DMS114 treated with DMSO at 0.1 percent for 48 hours (cell line): ENCODE measurements at regions not wholly inside any gene's neighbourhood (a gene's known extent, or its start where the extent isn't known, plus 50 kb on each side); places are given as distances from the start of the nearest gene placed in this dataset.
A peak's percentile ranks its signal among the peaks of the same experiment; 100 is the strongest.
"Not testable (repeated sequence)": the region's sequence is repeated elsewhere in the genome, so short reads cannot be mapped to it uniquely, and the experiment has no call there.

ENCODE experiments used
- DNase-seq: peaks from one replicate; lab custom pipeline; 2025; ENCODE audit not compliant: unreplicated experiment; lab: John Stamatoyannopoulos, UW

GRCh38 chr3:139095803-139096466 is 51.2 kb upstream of the PRR23C start:
- DNase-seq = no peak

DNA sequence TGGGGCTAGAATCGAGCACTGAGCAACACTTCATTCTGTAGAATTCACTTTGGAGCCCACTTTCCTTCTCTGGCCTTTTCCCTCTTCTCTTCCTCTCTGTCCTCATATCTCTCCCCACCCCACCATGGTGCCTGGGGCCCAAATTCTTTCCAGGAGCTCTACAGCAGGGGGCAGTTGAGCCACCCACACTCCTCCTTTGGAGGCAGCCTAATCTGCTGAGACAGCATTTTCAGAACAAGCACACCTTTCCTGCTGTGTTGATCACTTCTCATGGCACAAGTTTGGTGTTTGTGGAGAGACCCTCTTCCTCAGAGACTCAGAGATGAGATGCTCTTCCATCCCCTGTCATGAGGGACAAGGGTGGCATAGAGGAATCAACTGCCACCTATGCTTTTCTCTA is 52.0 kb upstream of the PRR23C start:
- DNase-seq = no peak

DNA sequence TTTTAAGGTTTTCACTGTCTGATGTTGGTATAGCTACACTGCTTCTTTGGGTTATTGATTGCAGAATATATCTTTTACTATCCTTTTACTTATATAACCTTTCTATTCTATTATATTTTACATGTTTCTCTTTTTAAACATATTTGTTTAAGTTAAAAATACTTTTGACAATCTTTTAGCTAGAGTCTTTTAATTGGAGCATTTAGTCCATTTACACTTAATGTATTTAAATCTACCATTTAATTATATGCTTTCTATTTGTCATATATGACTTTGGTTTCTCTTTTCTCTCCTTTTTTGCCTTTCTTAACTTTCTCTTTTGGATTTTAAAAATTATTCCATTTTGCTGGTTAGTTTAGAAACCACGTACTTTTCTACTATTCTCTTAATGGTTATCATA is 53.7 kb upstream of the PRR23C start:
- no peak for DNase-seq

DNA sequence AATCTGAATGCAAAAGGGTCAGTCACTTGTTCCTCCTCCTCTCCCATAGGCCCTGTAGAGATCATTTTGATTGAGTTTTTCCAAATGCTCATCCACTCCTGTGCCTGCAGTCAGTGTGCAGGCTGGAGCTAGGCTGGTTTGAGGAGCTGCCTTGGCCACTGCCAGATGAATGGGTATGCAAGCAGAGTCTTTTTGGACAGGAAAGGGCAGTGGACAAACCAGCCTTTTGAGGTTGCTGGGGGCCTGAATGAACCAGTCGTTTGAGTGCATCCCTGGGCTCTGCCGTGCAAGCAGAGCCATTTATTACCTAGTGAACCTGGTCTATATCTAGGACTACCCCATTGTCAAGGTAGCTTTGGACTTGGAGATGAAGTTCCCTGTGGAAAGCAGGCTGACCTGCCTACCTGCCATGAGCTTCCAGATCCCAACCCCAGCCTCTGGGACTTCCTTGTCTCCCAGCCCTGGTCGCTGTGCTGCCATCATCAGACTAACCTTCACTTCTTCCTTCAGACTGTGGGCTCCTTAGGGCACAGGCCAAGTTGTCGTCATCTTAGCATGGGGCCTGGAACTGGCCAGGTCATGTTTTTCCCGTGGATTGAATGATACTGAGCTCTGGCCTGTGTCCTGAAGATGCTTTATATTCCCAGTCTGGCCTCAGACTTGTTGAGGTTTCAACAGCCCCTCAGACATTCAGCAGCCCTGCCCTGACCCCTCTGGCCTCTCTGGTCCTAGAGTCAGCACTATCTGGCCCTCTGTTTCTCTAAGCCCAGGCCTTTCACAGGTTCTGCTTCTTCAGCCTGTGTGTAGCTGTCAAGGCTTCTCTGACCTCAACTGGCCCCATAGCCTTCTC is 55.5 kb upstream of the PRR23C start:
- DNase-seq = no peak

GRCh38 chr3:139100821-139101220 is 56.1 kb upstream of the PRR23C start:
- DNase-seq = no peak

DNA sequence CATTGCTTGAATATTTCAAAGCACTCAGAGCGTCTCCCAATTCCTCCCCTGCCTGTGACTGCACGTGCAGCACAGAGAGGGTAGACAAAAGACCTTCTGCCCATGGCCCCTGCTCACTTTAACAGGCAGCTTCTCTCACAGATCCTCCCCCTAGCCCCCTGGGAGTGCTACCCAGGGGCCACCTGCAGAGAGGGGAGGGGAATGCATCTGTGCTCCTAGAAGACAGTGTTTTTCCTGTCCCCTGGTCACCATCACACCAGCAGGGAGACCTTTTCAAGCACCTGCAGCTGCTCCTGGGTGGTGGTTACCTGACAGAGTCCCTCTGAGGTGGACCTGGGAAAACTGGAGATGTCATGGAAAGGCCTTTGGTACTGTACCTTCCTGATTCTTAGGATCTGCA is 56.7 kb upstream of the PRR23C start:
- DNase-seq = no peak

- no peak for DNase-seq
Measured at GRCh38 chr3:139103484-139103883, 58.8 kb upstream of the PRR23C start.

DNA sequence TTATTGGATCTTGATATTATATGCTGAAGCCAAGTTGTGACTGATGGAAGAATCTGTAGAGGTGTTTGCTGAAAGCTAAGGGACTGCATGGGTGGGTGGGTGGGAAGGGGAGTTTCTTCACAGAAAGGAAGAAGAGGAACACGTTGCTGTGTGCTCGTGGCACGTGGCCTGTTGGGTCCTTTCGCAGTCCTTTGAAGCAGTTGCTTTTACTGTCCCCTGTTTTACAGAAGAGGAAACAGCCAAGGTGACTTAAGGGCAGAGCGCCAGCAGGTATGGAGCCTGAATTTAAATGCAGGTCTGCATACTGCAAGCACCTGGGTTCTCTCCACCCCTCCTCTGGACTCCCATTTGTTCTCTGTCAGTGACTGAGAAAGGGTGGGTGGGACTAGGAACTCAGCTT is 59.4 kb upstream of the PRR23C start:
- DNase-seq = no peak

GRCh38 chr3:139105154-139105702 is 60.5 kb upstream of the PRR23C start:
- no peak for DNase-seq

DNA sequence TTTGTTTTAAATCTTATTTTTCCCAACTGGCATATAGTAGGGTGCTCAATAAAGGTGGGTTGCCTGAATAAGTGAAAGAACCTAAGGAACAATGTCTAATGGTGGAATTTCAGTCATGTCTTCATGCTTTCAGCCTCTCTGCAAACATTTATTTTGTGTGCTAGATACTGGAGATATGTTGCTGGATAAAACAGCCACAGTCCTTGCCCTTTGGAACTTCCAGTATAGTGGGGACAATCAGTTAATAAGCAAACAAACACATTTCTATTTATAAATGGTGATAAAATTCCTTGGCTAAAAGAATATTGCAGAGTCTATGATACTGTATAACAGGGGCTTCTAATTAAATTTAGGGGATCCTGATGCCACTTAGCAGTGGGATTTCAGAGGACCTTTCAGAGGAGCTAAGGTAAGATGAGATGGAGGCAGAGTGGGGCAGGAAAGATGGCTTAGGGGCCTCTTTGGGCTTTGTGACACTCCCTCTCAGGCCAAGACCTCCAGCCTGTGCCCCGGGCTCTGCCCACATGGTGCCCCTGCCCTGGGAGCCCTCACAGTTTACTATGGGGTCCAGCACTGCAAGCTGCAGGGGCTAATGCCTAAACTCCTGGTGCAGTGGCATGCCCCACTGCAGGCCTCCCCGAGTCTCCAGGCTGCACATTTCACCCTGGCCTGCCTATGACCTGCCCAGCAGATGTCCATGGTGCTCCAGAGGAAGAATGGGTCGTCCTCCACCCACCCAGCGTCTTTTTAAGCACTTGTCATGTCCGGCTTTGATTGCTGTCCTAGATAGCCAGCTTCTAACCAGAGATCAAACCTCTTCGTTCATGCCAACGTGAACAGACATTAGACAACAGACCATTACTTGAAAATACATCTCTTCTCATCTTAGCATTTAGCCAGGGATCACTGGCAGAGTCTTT is 61.6 kb upstream of the PRR23C start:
- no peak for DNase-seq

DNA sequence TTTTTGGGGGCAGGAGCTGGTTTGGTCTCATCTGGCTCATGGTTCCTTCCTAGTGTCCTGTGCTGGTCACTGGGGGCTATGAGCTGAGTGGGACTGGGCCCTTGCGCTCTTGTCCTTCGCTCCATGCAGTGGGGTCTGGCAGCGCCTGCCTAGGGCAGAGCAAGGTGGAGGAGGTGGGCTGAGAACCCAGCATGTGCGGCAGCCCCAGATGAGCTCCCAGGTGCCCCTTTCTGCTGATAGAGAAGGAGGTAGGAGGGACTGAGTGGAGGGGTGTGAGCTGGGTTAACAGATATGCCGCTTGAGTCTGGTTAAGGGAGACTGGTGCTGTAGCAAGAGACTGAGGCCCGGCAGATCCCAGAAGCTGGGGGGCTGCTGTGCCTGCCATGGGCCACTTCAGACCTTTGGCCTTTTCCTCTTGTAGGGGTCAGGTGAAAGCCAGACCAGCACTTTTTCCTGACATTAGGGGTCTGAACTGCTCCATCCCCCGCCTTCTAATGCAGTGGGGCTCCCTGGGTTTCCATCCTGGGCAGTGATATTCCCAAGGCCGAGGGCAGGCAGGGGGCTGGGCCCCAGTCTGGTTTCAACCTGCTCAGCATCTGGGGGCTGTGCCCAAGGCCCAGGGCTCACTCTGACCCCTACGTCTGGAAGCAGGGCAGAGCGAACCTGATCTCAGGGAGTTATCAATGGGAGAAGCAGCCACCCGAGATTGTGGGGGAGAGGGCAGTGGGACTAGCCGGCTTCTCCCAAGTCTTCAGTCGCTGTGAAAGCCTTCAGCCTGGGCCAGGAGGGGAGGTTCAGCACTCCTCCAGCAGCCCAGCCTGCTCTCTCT is 62.9 kb upstream of the PRR23C start:
- DNase-seq = no peak

DNA sequence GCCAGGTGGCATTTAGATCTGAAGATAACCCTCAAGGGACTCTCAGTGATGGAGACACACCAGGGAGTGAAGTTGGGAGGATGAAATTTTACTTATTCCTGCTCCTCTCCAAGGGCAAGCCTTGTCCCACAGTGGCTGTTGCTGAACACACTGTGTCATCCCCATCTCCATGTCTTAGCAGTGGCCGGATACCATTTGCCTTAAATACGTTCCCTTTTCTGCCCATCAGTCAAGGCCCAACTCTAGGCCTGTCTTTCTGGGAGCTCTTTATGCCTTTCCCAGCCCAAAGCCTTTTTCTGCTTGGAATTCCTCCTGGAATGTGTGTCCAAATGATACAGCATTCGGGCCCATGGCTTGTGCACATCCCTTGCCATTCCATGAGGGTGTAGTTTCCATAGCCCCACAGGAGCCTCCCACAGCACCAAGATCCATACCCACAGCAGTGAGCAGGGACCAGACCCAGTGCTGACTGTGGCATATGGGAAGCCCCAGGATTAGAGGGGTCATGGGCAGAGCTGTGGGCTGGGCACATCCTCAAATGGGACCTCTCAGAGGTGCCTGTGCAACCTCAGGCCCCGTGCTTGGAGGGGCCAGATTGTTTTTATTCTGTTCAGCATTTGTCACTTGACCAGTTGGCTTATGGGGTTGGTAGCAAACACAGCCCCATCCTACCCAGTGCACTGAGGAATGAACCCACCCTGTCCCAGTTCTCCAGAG is 63.7 kb upstream of the PRR23C start:
- DNase-seq = no peak

- no peak for DNase-seq
Measured at GRCh38 chr3:139109271-139109670, 64.6 kb upstream of the PRR23C start.

- no peak for DNase-seq
Measured at GRCh38 chr3:139110072-139110830, 65.6 kb upstream of the PRR23C start.

DNA sequence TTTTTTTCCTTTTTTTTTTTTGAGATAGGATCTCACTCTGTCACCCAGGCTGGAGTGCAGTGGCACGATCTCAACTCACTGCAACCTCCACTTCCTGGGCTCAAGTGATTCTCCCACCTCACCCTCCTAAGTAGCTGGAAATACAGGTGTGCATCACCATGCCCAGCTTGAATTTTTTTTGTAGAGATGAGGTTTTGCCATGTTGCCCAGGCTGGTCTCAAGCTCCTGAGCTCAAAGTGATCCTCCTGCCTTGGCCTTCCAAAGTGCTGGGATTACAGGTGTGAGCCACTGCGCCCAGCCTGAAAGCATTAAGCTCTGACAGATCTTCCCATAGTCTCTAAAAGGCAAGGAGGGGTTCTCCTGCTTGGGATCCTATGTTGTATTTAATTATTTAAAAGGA is 66.2 kb upstream of the PRR23C start:
- DNase-seq = not testable (repeated sequence)

DNA sequence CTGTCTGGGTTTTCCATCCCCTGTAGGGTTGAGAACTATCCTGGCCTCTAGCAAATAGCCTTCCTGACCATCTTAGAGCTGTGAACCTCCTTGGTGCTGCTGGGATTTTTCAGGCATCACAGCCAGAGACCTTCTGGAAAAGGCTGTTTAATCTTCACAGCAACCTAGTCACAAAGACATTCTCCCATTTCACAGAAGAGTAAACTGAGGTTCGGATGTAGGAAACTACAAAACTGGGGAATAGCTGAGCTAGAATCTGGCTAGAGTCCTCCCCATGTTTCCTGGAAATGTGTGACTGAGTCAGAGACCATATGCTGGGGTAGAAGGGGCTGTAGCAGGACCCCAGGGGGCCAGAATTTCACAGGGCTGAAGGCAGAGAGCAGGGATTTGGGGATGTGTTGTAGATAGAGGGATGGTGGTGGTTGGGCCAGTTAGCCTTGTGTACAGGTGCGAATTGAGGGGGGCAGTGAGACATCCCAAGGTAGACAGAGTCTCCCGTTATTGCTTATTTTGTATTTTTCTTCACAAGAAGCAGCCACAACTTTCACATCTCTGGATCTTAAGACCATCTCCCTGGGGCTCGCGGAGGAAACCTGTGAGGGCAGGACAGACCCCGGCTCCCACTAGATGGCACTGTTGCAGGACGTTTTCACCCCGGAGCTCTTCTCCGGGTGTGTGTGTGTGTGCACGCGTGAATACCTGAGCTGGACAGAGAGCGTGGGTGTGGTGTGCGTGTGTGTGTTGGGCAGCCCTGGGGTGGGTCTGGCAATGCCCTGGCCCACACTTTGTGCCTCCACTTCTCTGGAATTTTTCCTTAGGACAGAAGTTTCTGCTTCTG is 66.9 kb upstream of the PRR23C start:
- peak; percentile 11 for DNase-seq

GRCh38 chr3:139112230-139112558 is 67.5 kb upstream of the PRR23C start:
- DNase-seq = no peak
